KMS-11 (cell line): ENCODE measurements at regions not wholly inside any gene's neighbourhood (a gene's known extent, or its start where the extent isn't known, plus 50 kb on each side); places are given as distances from the start of the nearest gene placed in this dataset.

ENCODE experiments used
- H2AFZ ChIP-seq: fragments of 200-600 bp; sonication (generic); 2 replicates; pipeline ENCODE4 v1.6.1; 2016; ENCODE audit warnings: antibody characterized with exemption, mixed run types, low read depth
- H3K27ac ChIP-seq: fragments of 200-600 bp; sonication (generic); 2 replicates; pipeline ENCODE4 v1.6.1; 2016; ENCODE audit warnings: mild to moderate bottlenecking, mixed run types
- H3K27me3 ChIP-seq: fragments of 200-600 bp; sonication (generic); 2 replicates; pipeline ENCODE4 v1.6.1; 2017; ENCODE audit warnings: mild to moderate bottlenecking, low read depth, mixed run types, moderate library complexity; ENCODE audit not compliant: insufficient read depth
- H3K36me3 ChIP-seq: fragments of 200-600 bp; sonication (generic); 2 replicates; pipeline ENCODE4 v1.6.1; 2017; ENCODE audit warnings: mild to moderate bottlenecking, mixed run types; ENCODE audit not compliant: insufficient read depth
- H3K4me1 ChIP-seq: fragments of 200-600 bp; sonication (generic); 2 replicates; pipeline ENCODE4 v1.6.1; 2016; ENCODE audit warnings: mild to moderate bottlenecking, low read depth, mixed run types; ENCODE audit not compliant: poor library complexity, severe bottlenecking
- H3K4me2 ChIP-seq: fragments of 200-600 bp; sonication (generic); 2 replicates; pipeline ENCODE4 v1.7.0; 2016; ENCODE audit warnings: mild to moderate bottlenecking, mixed run types
- H3K4me3 ChIP-seq: fragments of 200-600 bp; sonication (generic); IDR thresholded peaks from 2 replicates; pipeline ENCODE4 v1.6.1; 2017; ENCODE audit warnings: low read depth, low read length, mixed read lengths; ENCODE audit not compliant: insufficient read depth
- H3K79me2 ChIP-seq: fragments of 200-600 bp; sonication (generic); 2 replicates; pipeline ENCODE4 v1.6.1; 2016; ENCODE audit warnings: low read depth, mixed run types; ENCODE audit not compliant: insufficient read depth
- H3K9ac ChIP-seq: fragments of 200-600 bp; sonication (generic); 2 replicates; pipeline ENCODE4 v1.6.1; 2016; ENCODE audit warnings: mild to moderate bottlenecking, mixed run types
- H4K20me1 ChIP-seq: fragments of 200-600 bp; sonication (generic); 2 replicates; pipeline ENCODE4 v1.6.1; 2016; ENCODE audit warnings: mild to moderate bottlenecking, mixed run types; ENCODE audit not compliant: insufficient read depth
- TF ChIP-seq, protein P1 (sequence below): fragments of 200-600 bp; sonication (generic); conservative IDR thresholded peaks from 2 replicates; pipeline ENCODE4 v1.6.1; 2017; ENCODE audit warnings: low read depth, mild to moderate bottlenecking, antibody characterized with exemption, low read length, moderate library complexity, mixed read lengths

DNA sequence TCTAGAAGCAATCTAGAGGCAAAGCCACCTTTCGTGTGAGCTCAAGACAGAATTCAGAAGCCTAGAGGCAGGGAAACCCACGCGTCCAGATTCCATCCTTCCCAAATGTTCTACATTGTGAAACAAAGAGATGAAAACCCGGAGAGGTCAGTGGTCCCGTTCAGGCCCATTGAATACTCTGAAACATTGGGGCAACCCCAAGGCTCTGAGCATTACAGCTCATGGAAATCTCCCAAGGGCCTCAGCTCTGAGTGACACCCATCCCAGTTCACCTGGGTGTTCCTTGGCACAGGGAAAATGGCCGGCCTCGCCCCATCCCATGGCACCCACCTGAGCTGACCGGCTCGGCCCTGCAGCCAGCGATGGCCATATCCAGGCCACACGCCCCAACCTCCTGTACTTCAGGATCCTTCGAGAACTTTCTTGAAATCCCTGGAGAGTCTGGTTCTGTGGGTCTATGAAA is 128.6 kb upstream of the FGF3 start:
- TF ChIP-seq, protein P1, sequence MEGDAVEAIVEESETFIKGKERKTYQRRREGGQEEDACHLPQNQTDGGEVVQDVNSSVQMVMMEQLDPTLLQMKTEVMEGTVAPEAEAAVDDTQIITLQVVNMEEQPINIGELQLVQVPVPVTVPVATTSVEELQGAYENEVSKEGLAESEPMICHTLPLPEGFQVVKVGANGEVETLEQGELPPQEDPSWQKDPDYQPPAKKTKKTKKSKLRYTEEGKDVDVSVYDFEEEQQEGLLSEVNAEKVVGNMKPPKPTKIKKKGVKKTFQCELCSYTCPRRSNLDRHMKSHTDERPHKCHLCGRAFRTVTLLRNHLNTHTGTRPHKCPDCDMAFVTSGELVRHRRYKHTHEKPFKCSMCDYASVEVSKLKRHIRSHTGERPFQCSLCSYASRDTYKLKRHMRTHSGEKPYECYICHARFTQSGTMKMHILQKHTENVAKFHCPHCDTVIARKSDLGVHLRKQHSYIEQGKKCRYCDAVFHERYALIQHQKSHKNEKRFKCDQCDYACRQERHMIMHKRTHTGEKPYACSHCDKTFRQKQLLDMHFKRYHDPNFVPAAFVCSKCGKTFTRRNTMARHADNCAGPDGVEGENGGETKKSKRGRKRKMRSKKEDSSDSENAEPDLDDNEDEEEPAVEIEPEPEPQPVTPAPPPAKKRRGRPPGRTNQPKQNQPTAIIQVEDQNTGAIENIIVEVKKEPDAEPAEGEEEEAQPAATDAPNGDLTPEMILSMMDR: no peak
- Histone ChIP-seq H3K4me1 (no peaks in the 10 kb centered on the region), H3K4me3 (no peak overlapping the region), H3K4me2 (no peak overlapping the region), H2AFZ (no peak overlapping the region), H3K36me3 (no peaks in the 10 kb centered on the region), H3K27ac (no peak overlapping the region), H3K9ac (no peak overlapping the region), H3K79me2 (no peaks in the 10 kb centered on the region), H4K20me1 (no peaks in the 10 kb centered on the region), H3K27me3 (no peaks in the 10 kb centered on the region; the same call in 1 of the 2 replicates)

DNA sequence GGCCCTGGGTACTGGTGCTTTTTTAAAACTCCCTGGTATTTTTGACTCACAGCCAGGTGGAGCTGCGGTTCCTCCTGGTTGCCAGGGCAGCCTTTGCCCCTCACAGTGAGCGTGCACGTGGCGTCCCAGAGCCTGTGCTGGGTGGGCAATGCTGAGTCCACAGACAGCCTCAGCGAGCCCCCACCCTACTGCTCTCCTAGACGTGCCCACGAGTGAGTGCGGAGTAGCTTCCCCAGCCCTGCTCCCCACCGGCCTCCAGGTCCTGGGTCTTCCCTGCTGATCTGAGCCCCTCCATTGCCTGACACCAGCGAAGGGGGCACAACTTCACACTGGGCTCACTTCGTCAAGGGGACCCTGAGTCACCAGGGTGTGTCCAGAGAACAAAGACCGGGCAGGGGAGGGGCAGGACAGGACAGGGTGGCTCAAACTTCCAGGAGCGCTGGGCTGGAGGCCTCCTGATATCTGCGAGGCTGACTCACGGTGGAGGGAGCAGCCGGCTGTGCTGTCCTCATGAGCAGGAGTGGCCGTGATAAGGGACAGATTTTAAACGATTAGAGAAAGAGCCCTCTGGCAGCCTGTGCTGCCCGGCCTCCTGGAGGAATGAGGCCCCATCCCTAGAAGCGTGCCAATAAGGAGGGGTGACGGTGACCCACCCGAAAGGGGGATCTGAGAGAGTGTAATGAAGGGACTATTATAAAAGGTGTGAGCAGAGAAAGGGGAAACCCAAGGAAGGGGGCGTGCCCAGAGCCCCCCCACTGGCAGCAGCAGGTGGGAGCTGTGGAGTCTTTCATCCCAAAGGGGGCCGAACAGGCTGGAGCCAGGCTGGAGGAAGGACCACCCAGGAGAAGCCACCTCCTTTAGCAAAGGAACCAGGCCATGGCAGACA is 129.3 kb upstream of the FGF3 start:
- Histone ChIP-seq H3K4me2 (no peak overlapping the region), H3K4me3 (no peak overlapping the region), H3K27me3 (no peaks in the 10 kb centered on the region; the same call in 1 of the 2 replicates), H3K4me1 (no peaks in the 10 kb centered on the region), H3K9ac (no peak overlapping the region), H4K20me1 (no peaks in the 10 kb centered on the region), H2AFZ (no peak overlapping the region), H3K79me2 (no peaks in the 10 kb centered on the region), H3K36me3 (no peaks in the 10 kb centered on the region), H3K27ac (no peak overlapping the region)
- TF ChIP-seq, protein P1: no peak

DNA sequence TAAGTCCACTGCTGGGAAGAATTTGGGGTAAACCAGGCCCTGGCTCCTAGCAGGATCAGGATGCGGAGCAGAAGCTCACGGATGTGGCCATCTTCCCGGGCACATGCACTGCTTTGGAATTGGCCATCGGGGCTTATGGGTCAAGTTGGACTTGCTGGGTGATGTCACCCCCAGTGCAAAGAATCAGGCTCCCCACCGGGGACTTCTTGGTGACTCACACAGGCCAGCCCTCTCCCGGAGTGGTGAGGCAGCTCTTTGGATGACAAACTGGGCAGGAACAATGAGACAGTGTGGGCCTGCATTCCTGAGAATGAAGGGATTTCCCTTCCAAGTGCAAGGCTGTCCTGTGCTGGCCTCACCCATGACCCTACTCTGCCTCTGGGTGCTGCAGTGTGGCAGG is 128.8 kb upstream of the ANO1 start:
- Histone ChIP-seq H3K36me3 (no peaks in the 10 kb centered on the region), H2AFZ (no peak overlapping the region), H3K4me1 (no peaks in the 10 kb centered on the region), H3K27ac (no peak overlapping the region), H3K4me3 (no peak overlapping the region), H3K79me2 (no peaks in the 10 kb centered on the region), H3K9ac (no peak overlapping the region), H3K27me3 (no peaks in the 10 kb centered on the region; the same call in 1 of the 2 replicates), H4K20me1 (no peaks in the 10 kb centered on the region), H3K4me2 (no peak overlapping the region)
- TF ChIP-seq, protein P1: no peak

DNA sequence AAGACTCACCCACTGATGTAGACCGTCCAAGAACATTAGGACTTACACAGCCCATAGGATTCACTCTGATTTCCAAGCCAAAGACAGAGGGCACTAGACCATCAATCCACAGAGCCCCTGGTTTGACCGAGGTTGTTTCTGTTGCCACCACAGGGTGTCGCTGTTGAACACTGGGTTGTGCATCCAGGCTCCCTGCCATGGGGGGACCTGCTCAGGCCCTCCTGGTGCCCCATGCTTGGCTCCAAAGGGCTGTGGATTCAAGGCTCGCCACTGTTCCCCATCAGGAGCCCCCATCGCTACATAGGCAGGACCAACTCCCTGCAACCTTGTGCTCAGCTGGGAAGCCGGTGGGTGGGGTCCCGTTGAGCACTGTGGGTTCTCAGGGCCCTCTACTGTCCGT is 128.0 kb upstream of the ANO1 start:
- Histone ChIP-seq H3K27me3 (peaks cover under 1% of the 10 kb centered on the region; the same call in 1 of the 2 replicates), H3K4me2 (no peak overlapping the region), H3K79me2 (no peaks in the 10 kb centered on the region), H4K20me1 (no peaks in the 10 kb centered on the region), H3K27ac (no peak overlapping the region), H3K36me3 (no peaks in the 10 kb centered on the region), H3K9ac (no peak overlapping the region), H2AFZ (no peak overlapping the region), H3K4me1 (no peaks in the 10 kb centered on the region), H3K4me3 (no peak overlapping the region)
- TF ChIP-seq, protein P1: 0 out of 2 replicates have a peak, but pooled peaks have one; percentile 37
